ENCODE measurements at regions not wholly inside any gene's neighbourhood (a gene's known extent, or its start where the extent isn't known, plus 50 kb on each side); places are given as distances from the start of the nearest gene placed in this dataset.

- TF ChIP-seq EZH2phosphoT487 (IDR thresholded peaks at IDR 0.05; ENCODE audit: low read depth) = no peak
- no peak for TF ChIP-seq CTCF (IDR thresholded peaks at IDR 0.05; ENCODE audit: low read depth, low read length)
Observed at GRCh38 chr15:97027772-97028171, 697.3 kb downstream of the NR2F2 start.

Data from OCI-LY3 (cell line).